HS-5 (cell line): ENCODE measurements at regions not wholly inside any gene's neighbourhood (a gene's known extent, or its start where the extent isn't known, plus 50 kb on each side); places are given as distances from the start of the nearest gene placed in this dataset.
"Not testable (repeated sequence)": the region's sequence is repeated elsewhere in the genome, so short reads cannot be mapped to it uniquely, and the experiment has no call there.

Experiments
- DNase-seq: peaks from one replicate; pipeline ENCODE4 v3.0.0-alpha.2; 2012; ENCODE audit warnings: low read depth

- DNase-seq, result no peak
Observed at GRCh38 chrX:1700757-1701156, 85.9 kb downstream of the ASMT start.

GRCh38 chrX:1701396-1701901 is 86.6 kb downstream of the ASMT start:
- DNase-seq, result not testable (repeated sequence)

- not testable (repeated sequence) for DNase-seq
Observed at GRCh38 chrX:1702142-1702541, 87.3 kb downstream of the ASMT start.

GRCh38 chrX:1702557-1702956 is 87.7 kb downstream of the ASMT start:
- not testable (repeated sequence) for DNase-seq

GRCh38 chrX:1709277-1709676 is 94.4 kb downstream of the ASMT start:
- not testable (repeated sequence) for DNase-seq

GRCh38 chrX:1713296-1713695 is 98.4 kb downstream of the ASMT start:
- no peak for DNase-seq

GRCh38 chrX:1717373-1717772 is 102.5 kb downstream of the ASMT start:
- no peak for DNase-seq

- DNase-seq, result no peak
Observed at GRCh38 chrX:1719270-1719669, 104.4 kb downstream of the ASMT start.

- DNase-seq, result no peak
Observed at GRCh38 chrX:1720836-1721235, 106.0 kb downstream of the ASMT start.

- DNase-seq, result no peak
Observed at GRCh38 chrX:1725472-1725871, 110.6 kb downstream of the ASMT start.

GRCh38 chrX:1727531-1728027 is 112.7 kb downstream of the ASMT start:
- no peak for DNase-seq

GRCh38 chrX:1734806-1735205 is 119.9 kb downstream of the ASMT start:
- DNase-seq, result no peak

GRCh38 chrX:1741816-1742394 is 127.0 kb downstream of the ASMT start:
- no peak for DNase-seq

GRCh38 chrX:1743105-1743504 is 128.2 kb downstream of the ASMT start:
- DNase-seq, result no peak

GRCh38 chrX:1743663-1744062 is 128.8 kb downstream of the ASMT start:
- DNase-seq, result no peak

GRCh38 chrX:1748408-1748807 is 133.5 kb downstream of the ASMT start:
- no peak for DNase-seq

GRCh38 chrX:1749499-1749898 is 134.6 kb downstream of the ASMT start:
- DNase-seq, result no peak

- DNase-seq, result no peak
Observed at GRCh38 chrX:1750267-1750666, 135.4 kb downstream of the ASMT start.

GRCh38 chrX:1751781-1752180 is 136.9 kb downstream of the ASMT start:
- DNase-seq, result no peak

- DNase-seq, result not testable (repeated sequence)
Observed at GRCh38 chrX:1752799-1753198, 137.9 kb downstream of the ASMT start.

- DNase-seq, result no peak
Observed at GRCh38 chrX:1754077-1754476, 139.2 kb downstream of the ASMT start.

- no peak for DNase-seq
Observed at GRCh38 chrX:1763294-1763693, 148.4 kb downstream of the ASMT start.

GRCh38 chrX:1764883-1765364 is 150.1 kb downstream of the ASMT start:
- not testable (repeated sequence) for DNase-seq

GRCh38 chrX:1767026-1767425 is 152.2 kb downstream of the ASMT start:
- DNase-seq, result no peak
